Keratinocyte (primary cell): ENCODE measurements at regions not wholly inside any gene's neighbourhood (a gene's known extent, or its start where the extent isn't known, plus 50 kb on each side); places are given as distances from the start of the nearest gene placed in this dataset.

Experiments used
- DNase-seq: peaks from one replicate; pipeline ENCODE4 v3.0.0-alpha.2; 2011; ENCODE audit warnings: low read depth, missing footprints, low spot score
- FAIRE-seq: peaks from 2 replicates; lab custom pipeline; 2011; peaks lifted over from hg19 to GRCh38; lab: Jason Lieb, UNC
- H2AFZ ChIP-seq: 2 replicates; pipeline ENCODE4 v1.6.0; 2012; ENCODE audit warnings: low read length, control low read depth, inconsistent platforms; ENCODE audit not compliant: control insufficient read depth
- H3K27ac ChIP-seq: 2 replicates; pipeline ENCODE4 v1.5.1; 2011; ENCODE audit warnings: low read length; ENCODE audit not compliant: control insufficient read depth, insufficient read depth
- H3K27me3 ChIP-seq: 3 replicates; pipeline ENCODE4 v1.6.0; 2011; ENCODE audit warnings: low read length; ENCODE audit not compliant: control insufficient read depth, insufficient read depth; ENCODE audit errors: extremely low read depth
- H3K36me3 ChIP-seq, 2 experiments: 2 replicates in 1 of 2; 3 replicates in 1 of 2; pipeline ENCODE4 v1.5.1; 2011; ENCODE audit warnings: low read length in 2 of 2, mild to moderate bottlenecking in 1 of 2; ENCODE audit not compliant: control insufficient read depth in 2 of 2, insufficient read depth in 2 of 2; ENCODE audit errors: extremely low read depth in 1 of 2
- H3K4me1 ChIP-seq: 3 replicates; pipeline ENCODE4 v1.5.1; 2011; ENCODE audit warnings: low read length; ENCODE audit not compliant: control insufficient read depth, insufficient read depth; ENCODE audit errors: extremely low read depth
- H3K4me2 ChIP-seq: 3 replicates; pipeline ENCODE4 v1.6.0; 2011; ENCODE audit warnings: low read depth, low read length; ENCODE audit not compliant: control insufficient read depth, insufficient read depth; ENCODE audit errors: extremely low read depth
- H3K4me3 ChIP-seq, 3 experiments: fragments of 200-600 bp in 1 of 3; sonication (generic) in 1 of 3; 2 replicates in 2 of 3; 3 replicates in 1 of 3; pipeline ENCODE4 v1.5.1; 2011 to 2016; ENCODE audit warnings: low read length in 3 of 3, mild to moderate bottlenecking in 3 of 3, control low read depth in 2 of 3, inconsistent platforms in 1 of 3, low read depth in 1 of 3, mixed read lengths in 1 of 3, mixed run types in 1 of 3, moderate library complexity in 1 of 3; ENCODE audit not compliant: control insufficient read depth in 2 of 3, insufficient read depth in 2 of 3; ENCODE audit errors: extremely low read depth in 1 of 3
- H3K79me2 ChIP-seq: 2 replicates; pipeline ENCODE4 v1.6.0; 2012; ENCODE audit warnings: low read length; ENCODE audit not compliant: control insufficient read depth, insufficient read depth
- H3K9ac ChIP-seq: 3 replicates; pipeline ENCODE4 v1.6.0; 2011; ENCODE audit warnings: low read length; ENCODE audit not compliant: control insufficient read depth, insufficient read depth; ENCODE audit errors: extremely low read depth
- H3K9me1 ChIP-seq: 3 replicates; pipeline ENCODE4 v1.6.0; 2011; ENCODE audit warnings: low read length; ENCODE audit not compliant: control insufficient read depth, insufficient read depth; ENCODE audit errors: extremely low read depth
- H3K9me3 ChIP-seq: 2 replicates; pipeline ENCODE4 v1.5.1; 2012; ENCODE audit warnings: low read depth, low read length; ENCODE audit not compliant: control insufficient read depth
- H4K20me1 ChIP-seq: 3 replicates; pipeline ENCODE4 v1.6.0; 2011; ENCODE audit warnings: low read length; ENCODE audit not compliant: control insufficient read depth, insufficient read depth; ENCODE audit errors: extremely low read depth
- CTCF ChIP-seq, 3 experiments: IDR thresholded peaks in 1 of 3; conservative IDR thresholded peaks in 1 of 3; optimal IDR thresholded peaks in 1 of 3; 2 replicates in 2 of 3; 3 replicates in 1 of 3; pipeline versions ENCODE3 to v1.5.1; 2011; ENCODE audit warnings: low read length in 3 of 3, mild to moderate bottlenecking in 3 of 3, moderate library complexity in 2 of 3, control low read depth in 1 of 3, inconsistent platforms in 1 of 3; ENCODE audit not compliant: insufficient read depth in 2 of 3; ENCODE audit errors: extremely low read depth in 1 of 3
- EZH2 ChIP-seq: IDR thresholded peaks from one replicate; pipeline ENCODE4 v1.6.1; 2012; ENCODE audit warnings: inconsistent platforms, mild to moderate bottlenecking, low read length, moderate library complexity
- dilution Hi-C: fragments of 300-500 bp; cut with MboI; formaldehyde crosslinking; loops from one replicate; pipeline ENCODE4 v1.7.0; 2020; ENCODE audit warnings: low sequenced_read_pairs; ENCODE audit not compliant: extremely low pct_ligation_motif_present

DNA sequence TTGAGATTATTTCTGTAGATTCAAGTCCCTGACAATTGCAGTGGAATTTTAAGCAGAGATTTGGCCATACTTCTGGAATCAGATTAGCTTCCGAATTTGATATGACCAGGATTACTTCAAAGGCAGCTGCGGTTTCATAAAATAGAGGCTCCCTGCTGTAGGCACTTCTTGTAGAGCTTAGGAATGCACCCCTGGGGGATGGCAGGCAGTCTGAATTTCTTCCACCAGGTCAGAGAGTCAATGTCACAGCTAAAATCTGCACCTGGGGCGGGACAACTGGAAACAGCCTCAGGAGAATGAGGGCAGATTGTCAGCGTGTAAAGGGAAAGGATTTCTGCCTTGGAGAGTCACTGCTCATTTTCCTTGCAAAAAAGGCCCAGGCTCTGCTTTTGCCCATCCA lies 182.6 kb downstream of the ARRDC4 start:
- FAIRE-seq (no peak), DNase-seq (no peak)
- H2AFZ ChIP-seq, result no peak overlapping the region
- no peaks in the 10 kb centered on the region for H3K9me3 ChIP-seq
- H3K9me1 ChIP-seq, result no peaks in the 10 kb centered on the region
- H3K27ac ChIP-seq, result no peak overlapping the region
- no peak for TF ChIP-seq EZH2
- TF ChIP-seq CTCF (optimal IDR thresholded peaks at IDR 0.05 in 1 of 3, IDR thresholded peaks at IDR 0.05 in 1 of 3, conservative IDR thresholded peaks at IDR 0.05 in 1 of 3; ENCODE audit: extremely low read depth in 1 of 3, insufficient read depth in 2 of 3, low read length in 3 of 3), result no peak
- H3K79me2 ChIP-seq, result no peaks in the 10 kb centered on the region
- no peaks in the 10 kb centered on the region for H3K27me3 ChIP-seq
- dilution Hi-C loops, result no loop called here
- no peaks in the 10 kb centered on the region for H3K36me3 ChIP-seq
- H4K20me1 ChIP-seq, result no peaks in the 10 kb centered on the region
- no peak overlapping the region for H3K4me2 ChIP-seq
- H3K4me3 ChIP-seq, result no peak overlapping the region
- peaks cover 13% of the 10 kb centered on the region for H3K4me1 ChIP-seq
- H3K9ac ChIP-seq, result no peak overlapping the region

DNA sequence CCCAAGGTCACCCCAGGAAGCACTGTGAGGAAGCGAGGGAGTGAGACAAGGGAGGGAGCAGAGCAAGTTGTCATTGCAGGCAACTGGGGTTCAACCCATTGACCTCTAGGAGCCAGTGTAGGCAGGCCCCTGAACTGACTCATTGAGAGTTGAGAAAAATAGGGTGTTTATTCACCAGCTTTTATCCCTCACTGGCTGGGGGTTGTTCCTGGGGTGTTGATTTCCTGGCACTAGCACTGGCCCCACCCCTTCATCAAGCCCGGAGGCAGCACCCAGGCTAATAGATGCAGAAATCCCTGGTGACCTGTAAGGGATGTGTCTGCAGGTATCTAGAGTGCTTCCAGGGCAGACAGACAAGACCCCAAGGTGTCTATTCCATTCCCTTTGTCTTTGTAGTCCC lies 183.9 kb downstream of the ARRDC4 start:
- DNase-seq, result peak; percentile 79

More for the DNA sequence above, 183.9 kb downstream of the ARRDC4 start:
- Histone ChIP-seq H3K9me1 (no peaks in the 10 kb centered on the region), H3K79me2 (no peaks in the 10 kb centered on the region), H3K27ac (peak overlapping the region; percentile 15), H4K20me1 (no peaks in the 10 kb centered on the region), H3K36me3 (no peaks in the 10 kb centered on the region), H3K4me2 (peak overlapping the region; percentile 39), H3K4me3 (no peak overlapping the region), H3K9me3 (no peaks in the 10 kb centered on the region), H2AFZ (peak overlapping the region; percentile 25), H3K4me1 (peaks cover 13% of the 10 kb centered on the region), H3K9ac (no peak overlapping the region), H3K27me3 (no peaks in the 10 kb centered on the region)
- dilution Hi-C loops, result no loop called here
- TF ChIP-seq CTCF (optimal IDR thresholded peaks at IDR 0.05 in 1 of 3, IDR thresholded peaks at IDR 0.05 in 1 of 3, conservative IDR thresholded peaks at IDR 0.05 in 1 of 3; ENCODE audit: extremely low read depth in 1 of 3, insufficient read depth in 2 of 3, low read length in 3 of 3) (no peak), EZH2 (no peak)
- peak; percentile 94 for FAIRE-seq
